HG03103 (cell line): ENCODE measurements at regions not wholly inside any gene's neighbourhood (a gene's known extent, or its start where the extent isn't known, plus 50 kb on each side); places are given as distances from the start of the nearest gene placed in this dataset.
"Not testable (repeated sequence)": the region's sequence is repeated elsewhere in the genome, so short reads cannot be mapped to it uniquely, and the experiment has no call there.

ENCODE experiments used
- ATAC-seq: cut with Tn5 transposase; IDR thresholded peaks from one replicate; pipeline ENCODE4 v1.9.1; 2021; ENCODE audit warnings: low read depth; ENCODE audit not compliant: unreplicated experiment

DNA sequence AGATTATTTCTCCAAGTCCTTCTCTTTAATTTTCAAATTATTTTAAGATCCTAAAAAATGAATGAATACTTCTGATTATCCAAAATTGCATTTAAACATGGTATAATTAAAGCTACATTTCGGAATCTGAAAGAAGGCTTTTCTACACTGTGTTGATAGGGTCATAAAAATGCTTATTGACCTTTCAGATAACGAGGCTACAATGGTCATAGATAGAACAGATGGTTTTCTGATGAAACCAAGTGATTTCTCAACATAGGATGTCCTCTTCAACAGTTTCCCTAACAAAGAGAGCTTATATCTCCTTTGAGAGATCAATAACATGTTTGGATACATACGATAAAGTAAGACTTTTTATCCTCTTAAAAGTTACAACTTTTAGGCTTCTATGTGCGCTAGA is 201.1 kb downstream of the PTH2R start:
- no peak for ATAC-seq

GRCh38 chr2:208608122-208608835 is 201.7 kb downstream of the PTH2R start:
- ATAC-seq = no peak

- ATAC-seq = no peak
Observed at GRCh38 chr2:208609166-208609804, 202.7 kb downstream of the PTH2R start.

DNA sequence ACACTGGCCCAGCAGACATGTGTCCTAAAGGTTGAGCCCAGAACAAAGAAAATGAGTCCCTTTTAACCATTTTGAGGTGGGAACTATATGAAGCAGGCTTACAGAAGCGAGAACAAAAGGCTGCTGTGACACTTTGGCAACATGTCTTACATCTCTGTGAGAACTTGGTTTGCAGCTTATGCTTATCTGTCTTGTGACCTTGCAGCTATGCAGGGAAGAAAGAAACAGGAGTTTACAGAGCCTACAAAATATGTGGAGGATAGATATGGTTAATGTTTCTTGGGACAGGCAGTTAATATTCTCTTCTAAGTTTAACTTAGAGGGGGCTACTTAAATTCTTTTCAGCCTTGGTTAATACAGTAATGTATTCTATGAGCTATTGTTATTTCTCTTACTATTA is 209.1 kb downstream of the PTH2R start:
- ATAC-seq = not testable (repeated sequence)

GRCh38 chr2:208618220-208618619 is 211.6 kb downstream of the PTH2R start:
- no peak for ATAC-seq

DNA sequence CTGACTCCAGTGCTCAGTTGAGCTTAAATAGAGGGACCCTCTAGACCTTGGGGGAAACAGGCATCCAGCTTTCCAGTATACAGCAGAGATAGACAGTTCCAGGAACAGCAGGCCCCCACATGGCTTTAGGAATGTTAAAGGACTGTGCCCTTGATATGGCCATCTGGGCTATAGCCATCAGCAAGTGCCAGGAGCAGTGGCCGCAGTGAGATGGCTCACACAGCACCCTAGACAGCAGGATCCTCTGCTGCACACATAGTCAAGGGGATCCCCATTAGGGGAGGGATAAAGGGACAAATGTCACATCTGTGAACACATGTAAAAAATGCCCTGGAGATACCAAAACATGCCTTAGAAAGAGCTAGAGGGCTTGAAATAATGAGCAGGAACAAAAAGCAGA is 213.4 kb downstream of the PTH2R start:
- ATAC-seq = no peak

- ATAC-seq = no peak
Observed at GRCh38 chr2:208620487-208620978, 213.9 kb downstream of the PTH2R start.

GRCh38 chr2:208627110-208627884 is 220.7 kb downstream of the PTH2R start:
- ATAC-seq = no peak

DNA sequence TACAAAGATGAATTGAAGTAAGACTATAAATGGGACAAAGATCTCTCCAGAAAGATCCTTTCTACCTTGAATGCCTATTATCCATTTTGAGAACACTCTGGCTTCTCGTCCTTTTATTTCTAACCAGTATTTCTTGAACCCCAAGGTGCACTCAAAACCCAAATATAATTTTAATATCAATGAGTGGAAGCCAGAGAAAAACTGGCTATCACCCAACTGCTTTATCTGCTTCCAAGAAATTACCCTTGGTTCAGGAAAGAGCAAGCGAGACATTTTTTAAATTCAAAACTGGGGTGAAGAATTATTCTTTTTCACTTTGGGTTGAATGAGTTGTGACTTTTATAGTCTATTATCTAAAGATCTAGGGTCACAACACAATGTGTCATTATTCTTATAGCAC is 221.3 kb downstream of the PTH2R start:
- ATAC-seq = no peak

DNA sequence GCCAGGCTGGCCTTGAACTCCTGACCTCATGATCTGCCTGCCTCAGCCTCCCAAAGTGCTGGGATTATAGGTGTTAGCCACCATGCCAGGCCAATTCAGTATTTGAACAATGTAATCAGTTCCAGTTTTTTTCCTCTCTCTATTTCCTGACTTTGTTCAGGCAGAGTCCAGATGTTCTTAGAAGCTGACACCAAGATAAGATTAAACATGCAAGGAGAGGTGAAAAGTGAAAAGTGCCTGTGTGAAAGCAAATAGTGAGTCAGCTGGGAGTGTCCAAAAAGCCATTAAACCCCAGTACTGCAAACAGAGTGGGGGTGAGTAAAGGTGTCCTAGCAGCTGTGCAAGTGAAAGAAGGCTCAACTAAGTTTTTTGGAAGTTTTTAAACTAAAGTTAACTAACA is 231.5 kb downstream of the PTH2R start:
- ATAC-seq = no peak

GRCh38 chr2:208642125-208642779 is 235.7 kb downstream of the PTH2R start:
- ATAC-seq = no peak

- ATAC-seq = no peak
Observed at GRCh38 chr2:208643145-208643544, 236.6 kb downstream of the PTH2R start.

GRCh38 chr2:208645226-208645625 is 238.6 kb downstream of the PTH2R start:
- ATAC-seq = no peak

DNA sequence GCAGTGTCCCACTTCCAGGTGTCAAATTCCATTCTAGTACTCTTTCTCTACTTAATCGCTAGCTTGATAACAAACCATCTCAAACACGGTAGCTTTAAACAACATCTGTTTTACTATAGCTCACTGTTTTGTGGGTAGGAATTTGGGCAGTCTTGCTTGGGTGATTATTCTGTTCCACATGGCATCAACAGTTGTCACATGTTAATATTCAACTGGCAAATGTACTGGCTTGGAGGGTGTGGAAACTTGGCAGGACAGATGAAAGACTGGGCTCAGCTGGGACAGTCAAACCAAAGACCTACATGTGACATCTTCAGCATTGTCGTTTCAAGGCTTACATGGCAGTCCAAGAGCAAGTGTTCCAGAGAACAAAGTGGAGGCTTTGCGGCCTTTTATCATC is 241.8 kb downstream of the PTH2R start:
- no peak for ATAC-seq

DNA sequence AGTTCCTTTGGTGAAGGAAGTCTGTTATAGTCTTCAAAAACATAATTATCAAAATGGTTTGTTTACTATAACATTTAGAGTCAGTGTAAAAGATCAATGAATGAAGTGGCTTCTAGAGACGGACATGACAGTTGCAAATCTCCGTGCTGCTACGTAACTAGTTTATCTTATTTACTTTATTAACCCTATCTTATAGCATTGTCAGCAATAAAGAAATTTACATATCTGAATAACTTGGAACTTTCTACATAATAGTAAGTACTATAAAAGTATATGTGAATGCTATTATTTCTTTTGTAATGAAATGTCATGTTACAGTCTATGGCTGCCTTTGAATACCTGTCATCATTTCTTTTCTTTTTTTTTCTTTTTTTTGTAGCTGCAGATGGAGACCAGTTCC is 246.8 kb downstream of the PTH2R start:
- ATAC-seq = no peak

GRCh38 chr2:208654056-208654455 is 247.5 kb downstream of the PTH2R start:
- no peak for ATAC-seq

DNA sequence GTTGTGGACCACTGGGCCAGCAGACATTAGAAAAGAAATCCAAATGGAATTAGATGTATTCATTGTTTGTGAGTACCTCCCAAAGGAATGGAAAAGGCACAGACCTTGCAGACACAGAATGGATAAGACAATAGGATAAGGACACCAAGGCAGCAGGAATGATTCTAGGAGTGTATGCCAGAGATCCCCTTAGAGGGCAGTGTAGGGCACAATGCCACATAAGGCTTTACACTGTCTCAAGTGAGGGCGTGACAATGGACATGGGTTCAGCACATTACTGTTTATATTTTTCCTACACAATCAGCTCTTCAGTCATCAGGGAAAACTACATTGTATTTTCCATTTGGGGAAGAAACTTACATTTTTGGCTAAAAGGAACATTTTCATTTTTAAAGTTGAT is 250.9 kb downstream of the PTH2R start:
- no peak for ATAC-seq

DNA sequence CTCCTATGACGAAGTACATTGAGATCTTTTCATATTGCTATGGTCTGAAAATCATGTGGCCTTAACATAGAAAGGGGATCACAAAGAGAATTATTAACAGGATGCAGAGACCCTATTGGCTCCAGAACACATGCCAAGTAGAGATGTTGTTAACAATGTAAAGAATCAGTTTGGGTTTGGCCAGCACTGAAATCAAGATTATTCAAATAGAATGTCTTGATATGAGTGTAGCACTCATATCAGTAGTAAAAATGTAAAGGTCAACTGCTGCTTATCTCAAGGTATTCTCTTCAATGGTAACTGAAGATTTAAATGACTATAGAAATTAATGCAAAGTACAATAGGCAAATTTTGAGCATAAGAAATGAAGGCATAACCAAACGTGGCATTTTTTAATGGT is 262.8 kb downstream of the PTH2R start:
- ATAC-seq = no peak

GRCh38 chr2:208671284-208671683 is 264.7 kb downstream of the PTH2R start:
- ATAC-seq = no peak

- no peak for ATAC-seq
Observed at GRCh38 chr2:208671886-208672680, 265.5 kb downstream of the PTH2R start.
